WTC11 (cell line): ENCODE measurements at regions not wholly inside any gene's neighbourhood (a gene's known extent, or its start where the extent isn't known, plus 50 kb on each side); places are given as distances from the start of the nearest gene placed in this dataset.

Experiments used
- ATAC-seq: fragments of 200-7000 bp; cut with Tn5 transposase; 2 replicates; pipeline ENCODE4 v1.10.0; 2021; ENCODE audit warnings: mild to moderate bottlenecking, moderate library complexity
- CTCF ChIA-PET: fragments of 300-600 bp; sonication (Branson Sonifier 250); formaldehyde crosslinking; loops from one replicate; lab custom pipeline; 2021; ENCODE audit warnings: antibody characterized with exemption; lab: Charles Lee
- POLR2A ChIA-PET: fragments of 350-600 bp; sonication (Branson Sonifier 250); formaldehyde crosslinking; loops from one replicate; lab custom pipeline; 2021; ENCODE audit warnings: antibody characterized with exemption; lab: Charles Lee
- DNase-seq: peaks from one replicate; pipeline ENCODE4 v3.0.0; 2021; ENCODE audit warnings: low spot score
- H3K27ac Mint-ChIP-seq: 2 replicates; pipeline ENCODE4 v1.8.0; 2021; ENCODE audit warnings: mixed read lengths
- H3K27me3 Mint-ChIP-seq: 2 replicates; pipeline ENCODE4 v1.8.0; 2021; ENCODE audit warnings: low read depth, mild to moderate bottlenecking, moderate library complexity, mixed read lengths
- H3K36me3 Mint-ChIP-seq: 2 replicates; pipeline ENCODE4 v1.8.0; 2021; ENCODE audit warnings: mixed read lengths
- H3K4me1 Mint-ChIP-seq: 2 replicates; pipeline ENCODE4 v1.8.0; 2022; ENCODE audit warnings: mixed read lengths
- H3K4me3 Mint-ChIP-seq: 2 replicates; pipeline ENCODE4 v1.8.0; 2021; ENCODE audit warnings: mild to moderate bottlenecking, moderate library complexity, mixed read lengths
- H3K9me3 Mint-ChIP-seq: 2 replicates; pipeline ENCODE4 v1.8.0; 2021; ENCODE audit warnings: mixed read lengths
- ATF3 ChIP-seq: sonication (generic); formaldehyde crosslinking; conservative IDR thresholded peaks from 2 replicates; pipeline ENCODE4 v1.8.1; 2022; ENCODE audit warnings: mild to moderate bottlenecking, missing genetic modification reagents
- ELF4 ChIP-seq: sonication (generic); formaldehyde crosslinking; IDR thresholded peaks from 2 replicates; pipeline ENCODE4 v1.8.1; 2022; ENCODE audit warnings: low read depth, mild to moderate bottlenecking, moderate library complexity, missing genetic modification reagents
- EMX1 ChIP-seq: fragments of 250-450 bp; sonication (Bioruptor Pico); IDR thresholded peaks from 2 replicates; pipeline ENCODE4 v1.8.0; 2021; ENCODE audit warnings: mild to moderate bottlenecking
- ETV6 ChIP-seq: sonication (generic); formaldehyde crosslinking; IDR thresholded peaks from 2 replicates; pipeline ENCODE4 v1.8.1; 2022; ENCODE audit warnings: mild to moderate bottlenecking, missing genetic modification reagents
- FOXJ3 ChIP-seq: sonication (generic); formaldehyde crosslinking; IDR thresholded peaks from 2 replicates; pipeline ENCODE4 v1.9.0; 2021; ENCODE audit warnings: missing genetic modification reagents, mild to moderate bottlenecking, borderline replicate concordance
- FOXP1 ChIP-seq: sonication (generic); formaldehyde crosslinking; IDR thresholded peaks from 2 replicates; pipeline ENCODE4 v1.8.0; 2022; ENCODE audit warnings: missing genetic modification reagents, mild to moderate bottlenecking, moderate library complexity, borderline replicate concordance
- HMGXB4 ChIP-seq: sonication (generic); formaldehyde crosslinking; IDR thresholded peaks from 2 replicates; pipeline ENCODE4 v1.8.1; 2023; ENCODE audit warnings: mild to moderate bottlenecking, moderate library complexity, missing genetic modification reagents
- KAT7 ChIP-seq: sonication (generic); formaldehyde crosslinking; IDR thresholded peaks from 2 replicates; pipeline ENCODE4 v1.8.1; 2023; ENCODE audit warnings: missing genetic modification reagents, mild to moderate bottlenecking, borderline replicate concordance
- MLX ChIP-seq: sonication (generic); formaldehyde crosslinking; IDR thresholded peaks from 2 replicates; pipeline ENCODE4 v1.8.1; 2023; ENCODE audit warnings: mild to moderate bottlenecking, missing genetic modification reagents, moderate library complexity
- MXD4 ChIP-seq: fragments of 250-450 bp; sonication (Bioruptor Pico); IDR thresholded peaks from 2 replicates; pipeline ENCODE4 v1.8.0; 2021; ENCODE audit warnings: mild to moderate bottlenecking, moderate library complexity, borderline replicate concordance
- NFE2L1 ChIP-seq: sonication (generic); formaldehyde crosslinking; IDR thresholded peaks from 2 replicates; pipeline ENCODE4 v1.8.1; 2023; ENCODE audit warnings: missing genetic modification reagents
- NR1H2 ChIP-seq: sonication (generic); formaldehyde crosslinking; IDR thresholded peaks from 2 replicates; pipeline ENCODE4 v1.9.0; 2021; ENCODE audit warnings: mild to moderate bottlenecking, moderate library complexity, missing genetic modification reagents
- NR2C2 ChIP-seq: sonication (generic); formaldehyde crosslinking; IDR thresholded peaks from 2 replicates; pipeline ENCODE4 v1.8.0; 2022; ENCODE audit warnings: mild to moderate bottlenecking, missing genetic modification reagents
- OVOL2 ChIP-seq: fragments of 250-450 bp; sonication (Bioruptor Pico); IDR thresholded peaks from 2 replicates; pipeline ENCODE4 v1.9.0; 2021; ENCODE audit warnings: mild to moderate bottlenecking, borderline replicate concordance
- SMAD3 ChIP-seq: sonication (generic); formaldehyde crosslinking; IDR thresholded peaks from 2 replicates; pipeline ENCODE4 v1.8.0; 2022; ENCODE audit warnings: missing genetic modification reagents, mild to moderate bottlenecking, borderline replicate concordance
- SP1 ChIP-seq: sonication (generic); formaldehyde crosslinking; conservative IDR thresholded peaks from 2 replicates; pipeline ENCODE4 v1.8.1; 2022; ENCODE audit warnings: missing genetic modification reagents
- STAT6 ChIP-seq: sonication (generic); formaldehyde crosslinking; conservative IDR thresholded peaks from 2 replicates; pipeline ENCODE4 v1.8.1; 2023; ENCODE audit warnings: mild to moderate bottlenecking, low read depth, missing genetic modification reagents, moderate library complexity
- ZBTB21 ChIP-seq: sonication (generic); formaldehyde crosslinking; IDR thresholded peaks from 2 replicates; pipeline ENCODE4 v1.8.1; 2023; ENCODE audit warnings: mild to moderate bottlenecking, missing genetic modification reagents, borderline replicate concordance
- ZNF121 ChIP-seq: sonication (generic); formaldehyde crosslinking; IDR thresholded peaks from 2 replicates; pipeline ENCODE4 v1.8.0; 2023; ENCODE audit warnings: missing genetic modification reagents
- ZNF232 ChIP-seq: sonication (generic); formaldehyde crosslinking; IDR thresholded peaks from 2 replicates; pipeline ENCODE4 v1.8.0; 2022; ENCODE audit warnings: mild to moderate bottlenecking, missing genetic modification reagents
- ZNF263 ChIP-seq: sonication (generic); formaldehyde crosslinking; IDR thresholded peaks from 2 replicates; pipeline ENCODE4 v1.8.1; 2022; ENCODE audit warnings: low read depth, mild to moderate bottlenecking, moderate library complexity, missing genetic modification reagents
- ZNF416 ChIP-seq: fragments of 250-450 bp; sonication (Bioruptor Pico); IDR thresholded peaks from 2 replicates; pipeline ENCODE4 v1.9.0; 2021; ENCODE audit warnings: mild to moderate bottlenecking, inconsistent platforms
- TF ChIP-seq, protein P1 (sequence below): sonication (generic); formaldehyde crosslinking; IDR thresholded peaks from 2 replicates; pipeline ENCODE4 v1.8.1; 2022; ENCODE audit warnings: mild to moderate bottlenecking, missing genetic modification reagents, moderate library complexity, borderline replicate concordance
- TF ChIP-seq, protein P2 (sequence below): fragments of 250-450 bp; sonication (Bioruptor Pico); IDR thresholded peaks from 2 replicates; pipeline ENCODE4 v1.9.0; 2021; ENCODE audit warnings: mild to moderate bottlenecking
- TF ChIP-seq, protein P3 (sequence below): sonication (generic); formaldehyde crosslinking; IDR thresholded peaks from 2 replicates; pipeline ENCODE4 v1.8.0; 2022; ENCODE audit warnings: mild to moderate bottlenecking, missing genetic modification reagents

DNA sequence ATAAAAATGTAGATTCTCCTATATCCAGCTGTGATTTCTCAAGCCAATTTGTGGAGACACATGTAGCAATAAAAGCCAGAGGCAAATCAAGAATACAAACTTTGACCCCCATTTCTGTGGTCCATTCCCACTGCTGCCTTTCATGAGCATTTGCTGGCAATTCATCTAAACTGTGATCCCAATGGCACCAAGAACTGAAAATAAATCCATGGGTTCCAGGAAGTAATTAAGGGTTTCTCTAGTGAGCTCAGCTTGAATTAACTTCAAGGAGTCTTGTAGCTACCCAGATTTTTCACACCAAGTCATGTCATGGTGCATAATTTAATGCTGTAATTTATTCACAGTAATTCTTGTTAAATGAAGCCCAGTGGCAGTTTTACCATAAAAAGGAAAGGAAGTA, 145.0 kb upstream of the SMC2 start:
- no peak for TF ChIP-seq ZNF121 (CRISPR knock-in tag)
- no peak for TF ChIP-seq ETV6 (CRISPR knock-in tag)
- TF ChIP-seq ZNF416 (CRISPR knock-in tag), result no peak
- no peak for TF ChIP-seq EMX1 (CRISPR knock-in tag)
- TF ChIP-seq NR2C2 (CRISPR knock-in tag), result no peak
- TF ChIP-seq MLX (CRISPR knock-in tag), result no peak
- no peak for TF ChIP-seq OVOL2
- no peak for TF ChIP-seq STAT6 (CRISPR knock-in tag)
- no peak for TF ChIP-seq NR1H2 (CRISPR knock-in tag)
- TF ChIP-seq, protein P1, sequence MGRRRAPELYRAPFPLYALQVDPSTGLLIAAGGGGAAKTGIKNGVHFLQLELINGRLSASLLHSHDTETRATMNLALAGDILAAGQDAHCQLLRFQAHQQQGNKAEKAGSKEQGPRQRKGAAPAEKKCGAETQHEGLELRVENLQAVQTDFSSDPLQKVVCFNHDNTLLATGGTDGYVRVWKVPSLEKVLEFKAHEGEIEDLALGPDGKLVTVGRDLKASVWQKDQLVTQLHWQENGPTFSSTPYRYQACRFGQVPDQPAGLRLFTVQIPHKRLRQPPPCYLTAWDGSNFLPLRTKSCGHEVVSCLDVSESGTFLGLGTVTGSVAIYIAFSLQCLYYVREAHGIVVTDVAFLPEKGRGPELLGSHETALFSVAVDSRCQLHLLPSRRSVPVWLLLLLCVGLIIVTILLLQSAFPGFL (CRISPR knock-in tag), result no peak
- TF ChIP-seq MXD4 (CRISPR knock-in tag), result no peak
- TF ChIP-seq ELF4 (CRISPR knock-in tag), result no peak
- no peak for TF ChIP-seq ATF3
- no peak for TF ChIP-seq ZBTB21 (CRISPR knock-in tag)
- TF ChIP-seq ZNF232, result no peak
- no peak for TF ChIP-seq ZNF263 (CRISPR knock-in tag)
- TF ChIP-seq SP1 (CRISPR knock-in tag), result no peak
- no peak for TF ChIP-seq SMAD3 (CRISPR knock-in tag)
- H3K27me3 Mint-ChIP-seq, result no peaks in the 10 kb centered on the region
- ChIA-PET POLR2A (no interaction called here), CTCF (no interaction called here)
- ATAC-seq, result no peak
- no peak overlapping the region for H3K4me3 Mint-ChIP-seq
- H3K9me3 Mint-ChIP-seq, result no peaks in the 10 kb centered on the region
- H3K4me1 Mint-ChIP-seq, result no peaks in the 10 kb centered on the region
- DNase-seq, result no peak
- H3K36me3 Mint-ChIP-seq, result no peaks in the 10 kb centered on the region
- no peak overlapping the region for H3K27ac Mint-ChIP-seq

DNA sequence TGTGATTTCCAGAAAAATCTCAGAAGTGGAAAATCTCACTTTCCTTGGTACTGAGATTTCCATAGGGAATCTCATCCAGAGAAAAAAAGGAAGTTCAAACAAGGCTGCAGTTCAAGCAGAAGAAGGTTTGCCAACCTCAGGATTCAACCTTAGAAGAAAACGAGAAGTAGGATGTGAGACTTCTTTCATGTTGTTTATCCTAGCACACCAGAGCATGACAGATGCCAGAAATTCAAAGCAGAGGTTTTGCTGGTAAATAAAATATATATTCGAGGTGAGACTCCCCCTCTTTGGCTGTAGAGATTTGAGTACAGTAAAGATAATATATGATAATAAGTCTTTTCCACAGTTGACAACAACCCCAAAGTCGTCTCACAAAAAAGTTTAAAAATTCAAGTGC, 116.9 kb upstream of the SMC2 start:
- Mint-ChIP-seq H3K36me3 (no peaks in the 10 kb centered on the region), H3K27ac (no peak overlapping the region), H3K9me3 (peaks cover 12% of the 10 kb centered on the region), H3K27me3 (no peaks in the 10 kb centered on the region), H3K4me3 (no peak overlapping the region), H3K4me1 (peaks cover 10% of the 10 kb centered on the region)
- ATAC-seq (no peak), DNase-seq (no peak)
- CTCF ChIA-PET, result no interaction called here
- POLR2A ChIA-PET, result no interaction called here
- TF ChIP-seq, protein P2, sequence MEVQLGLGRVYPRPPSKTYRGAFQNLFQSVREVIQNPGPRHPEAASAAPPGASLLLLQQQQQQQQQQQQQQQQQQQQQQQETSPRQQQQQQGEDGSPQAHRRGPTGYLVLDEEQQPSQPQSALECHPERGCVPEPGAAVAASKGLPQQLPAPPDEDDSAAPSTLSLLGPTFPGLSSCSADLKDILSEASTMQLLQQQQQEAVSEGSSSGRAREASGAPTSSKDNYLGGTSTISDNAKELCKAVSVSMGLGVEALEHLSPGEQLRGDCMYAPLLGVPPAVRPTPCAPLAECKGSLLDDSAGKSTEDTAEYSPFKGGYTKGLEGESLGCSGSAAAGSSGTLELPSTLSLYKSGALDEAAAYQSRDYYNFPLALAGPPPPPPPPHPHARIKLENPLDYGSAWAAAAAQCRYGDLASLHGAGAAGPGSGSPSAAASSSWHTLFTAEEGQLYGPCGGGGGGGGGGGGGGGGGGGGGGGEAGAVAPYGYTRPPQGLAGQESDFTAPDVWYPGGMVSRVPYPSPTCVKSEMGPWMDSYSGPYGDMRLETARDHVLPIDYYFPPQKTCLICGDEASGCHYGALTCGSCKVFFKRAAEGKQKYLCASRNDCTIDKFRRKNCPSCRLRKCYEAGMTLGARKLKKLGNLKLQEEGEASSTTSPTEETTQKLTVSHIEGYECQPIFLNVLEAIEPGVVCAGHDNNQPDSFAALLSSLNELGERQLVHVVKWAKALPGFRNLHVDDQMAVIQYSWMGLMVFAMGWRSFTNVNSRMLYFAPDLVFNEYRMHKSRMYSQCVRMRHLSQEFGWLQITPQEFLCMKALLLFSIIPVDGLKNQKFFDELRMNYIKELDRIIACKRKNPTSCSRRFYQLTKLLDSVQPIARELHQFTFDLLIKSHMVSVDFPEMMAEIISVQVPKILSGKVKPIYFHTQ (CRISPR knock-in tag), result no peak
- TF ChIP-seq KAT7 (CRISPR knock-in tag) (no peak), HMGXB4 (no peak), NFE2L1 (no peak), EMX1 (CRISPR knock-in tag) (no peak), ZNF121 (CRISPR knock-in tag) (no peak), FOXP1 (CRISPR knock-in tag) (no peak), SMAD3 (CRISPR knock-in tag) (no peak), FOXJ3 (CRISPR knock-in tag) (no peak), ELF4 (CRISPR knock-in tag) (no peak)
- TF ChIP-seq, protein P3, sequence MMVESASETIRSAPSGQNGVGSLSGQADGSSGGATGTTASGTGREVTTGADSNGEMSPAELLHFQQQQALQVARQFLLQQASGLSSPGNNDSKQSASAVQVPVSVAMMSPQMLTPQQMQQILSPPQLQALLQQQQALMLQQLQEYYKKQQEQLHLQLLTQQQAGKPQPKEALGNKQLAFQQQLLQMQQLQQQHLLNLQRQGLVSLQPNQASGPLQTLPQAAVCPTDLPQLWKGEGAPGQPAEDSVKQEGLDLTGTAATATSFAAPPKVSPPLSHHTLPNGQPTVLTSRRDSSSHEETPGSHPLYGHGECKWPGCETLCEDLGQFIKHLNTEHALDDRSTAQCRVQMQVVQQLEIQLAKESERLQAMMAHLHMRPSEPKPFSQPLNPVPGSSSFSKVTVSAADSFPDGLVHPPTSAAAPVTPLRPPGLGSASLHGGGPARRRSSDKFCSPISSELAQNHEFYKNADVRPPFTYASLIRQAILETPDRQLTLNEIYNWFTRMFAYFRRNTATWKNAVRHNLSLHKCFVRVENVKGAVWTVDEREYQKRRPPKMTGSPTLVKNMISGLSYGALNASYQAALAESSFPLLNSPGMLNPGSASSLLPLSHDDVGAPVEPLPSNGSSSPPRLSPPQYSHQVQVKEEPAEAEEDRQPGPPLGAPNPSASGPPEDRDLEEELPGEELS (CRISPR knock-in tag), result no peak
